ENCODE measurements at regions not wholly inside any gene's neighbourhood (a gene's known extent, or its start where the extent isn't known, plus 50 kb on each side); places are given as distances from the start of the nearest gene placed in this dataset.

DNA sequence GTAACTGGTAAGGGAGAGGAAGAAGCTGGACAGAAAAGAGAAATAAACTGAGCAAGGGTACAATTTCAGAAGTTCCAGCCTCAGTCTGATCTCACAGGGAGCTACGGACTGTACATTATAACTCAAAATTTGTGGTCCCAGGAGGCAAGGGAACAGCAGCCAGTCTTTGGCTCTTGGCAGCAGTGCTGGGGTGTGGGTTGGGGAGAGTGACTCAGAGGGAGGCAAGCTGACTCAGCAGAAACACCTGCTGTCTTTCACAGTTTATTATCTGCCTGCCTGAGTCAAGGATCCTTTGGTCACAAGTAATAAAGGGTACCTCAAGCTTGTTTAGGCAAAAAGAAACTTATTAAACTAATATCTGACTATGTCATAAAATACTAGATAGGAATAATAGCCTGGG lies 73.5 kb upstream of the KIF2B start:
- BruUV-seq (replicated peaks), result no TSS peak
- Histone ChIP-seq H2AK9ac (replicated peaks; ENCODE audit: low read depth, low read length, poor library complexity) (no peak overlapping the region), H3K4ac (ENCODE audit: low read depth, low read length) (no peak overlapping the region), H3K9me1 (ENCODE audit: insufficient read depth, low read length) (no peaks in the 10 kb centered on the region), H2BK15ac (ENCODE audit: low read depth, low read length) (no peak overlapping the region), H2BK5ac (ENCODE audit: low read depth, low read length, poor library complexity, severe bottlenecking) (no peak overlapping the region), H3K9ac (ENCODE audit: low read depth, low read length) (no peak overlapping the region), H3K14ac (replicated peaks; ENCODE audit: low read depth, low read length) (no peak overlapping the region), H3K27me3 (ENCODE audit: control insufficient read depth, insufficient read depth, low read length) (no peaks in the 10 kb centered on the region), H2AK5ac (ENCODE audit: low read depth, low read length) (no peak overlapping the region), H3K4me3 (ENCODE audit: insufficient read depth, low read depth, low read length) (no peak overlapping the region), H4K5ac (ENCODE audit: low read depth, low read length) (no peak overlapping the region), H3K27ac (ENCODE audit: insufficient read depth, low read length) (no peak overlapping the region), H2BK20ac (ENCODE audit: low read depth, low read length) (no peak overlapping the region), H3K4me2 (ENCODE audit: low read depth, low read length) (no peak overlapping the region), H2BK120ac (ENCODE audit: low read depth, low read length) (no peak overlapping the region), H4K20me1 (ENCODE audit: insufficient read depth, low read length) (no peaks in the 10 kb centered on the region), H4K8ac (ENCODE audit: low read depth in 2 of 2, low read length in 2 of 2) (no peak overlapping the region), H3K4me1 (ENCODE audit: control insufficient read depth, insufficient read depth, low read length) (no peaks in the 10 kb centered on the region), H3K18ac (ENCODE audit: low read depth, low read length) (no peak overlapping the region), H3K36me3 (ENCODE audit: control insufficient read depth, insufficient read depth, low read length) (no peaks in the 10 kb centered on the region), H3K79me1 (ENCODE audit: low read depth in 1 of 2, low read length in 2 of 2) (no peaks in the 10 kb centered on the region), H2AFZ (replicated peaks; ENCODE audit: low read length, poor library complexity) (no peak overlapping the region), H4K91ac (ENCODE audit: insufficient read depth, low read depth, low read length) (no peak overlapping the region), H3K56ac (ENCODE audit: extremely low read depth, insufficient read depth, low read length) (no peak overlapping the region), H3K9me3 (ENCODE audit: control insufficient read depth, insufficient read depth, low read length) (0 out of 2 replicates have a peak, but pooled peaks cover 2% of the 10 kb centered on the region), H3K23ac (ENCODE audit: low read depth, low read length) (no peak overlapping the region)
- TF ChIP-seq MAFK (IDR thresholded peaks at IDR 0.05; ENCODE audit: low read depth, low read length) (peak; percentile 92), NFE2L2 (IDR thresholded peaks at IDR 0.05; ENCODE audit: low read depth, low read length) (no peak), BHLHE40 (IDR thresholded peaks at IDR 0.05; ENCODE audit: low read depth, low read length) (no peak)
- dilution Hi-C loops (cut with HindIII; ENCODE audit: low sequenced_read_pairs, unreplicated experiment) (no loop called here), in situ Hi-C loops (cut with MboI; ENCODE audit: low sequenced_read_pairs) (no loop called here), intact Hi-C loops (cut with micrococcal nuclease) (no loop called here)
- DNase-seq (no peak), ATAC-seq (ENCODE audit: low read depth) (no peak)
- WGBS, 2 experiments (ENCODE audit: extremely low coverage in 2 of 2, insufficient read length in 1 of 2), result no CpG with 5 or more reads among the region's 1 CpG
- POLR2A ChIA-PET (ENCODE audit: unreplicated experiment), result no interaction called here
- CTCF ChIA-PET, result no interaction called here

Data from IMR-90 (cell line).